Inflammatory macrophage treated with lipopolysaccharide for 1 hour (primary cell): ENCODE measurements at regions not wholly inside any gene's neighbourhood (a gene's known extent, or its start where the extent isn't known, plus 50 kb on each side); places are given as distances from the start of the nearest gene placed in this dataset.

Experiments used
- DNase-seq, 2 donors: peaks; one replicate each; pipeline ENCODE4 v3.0.0-alpha.2; 2020 to 2022

DNA sequence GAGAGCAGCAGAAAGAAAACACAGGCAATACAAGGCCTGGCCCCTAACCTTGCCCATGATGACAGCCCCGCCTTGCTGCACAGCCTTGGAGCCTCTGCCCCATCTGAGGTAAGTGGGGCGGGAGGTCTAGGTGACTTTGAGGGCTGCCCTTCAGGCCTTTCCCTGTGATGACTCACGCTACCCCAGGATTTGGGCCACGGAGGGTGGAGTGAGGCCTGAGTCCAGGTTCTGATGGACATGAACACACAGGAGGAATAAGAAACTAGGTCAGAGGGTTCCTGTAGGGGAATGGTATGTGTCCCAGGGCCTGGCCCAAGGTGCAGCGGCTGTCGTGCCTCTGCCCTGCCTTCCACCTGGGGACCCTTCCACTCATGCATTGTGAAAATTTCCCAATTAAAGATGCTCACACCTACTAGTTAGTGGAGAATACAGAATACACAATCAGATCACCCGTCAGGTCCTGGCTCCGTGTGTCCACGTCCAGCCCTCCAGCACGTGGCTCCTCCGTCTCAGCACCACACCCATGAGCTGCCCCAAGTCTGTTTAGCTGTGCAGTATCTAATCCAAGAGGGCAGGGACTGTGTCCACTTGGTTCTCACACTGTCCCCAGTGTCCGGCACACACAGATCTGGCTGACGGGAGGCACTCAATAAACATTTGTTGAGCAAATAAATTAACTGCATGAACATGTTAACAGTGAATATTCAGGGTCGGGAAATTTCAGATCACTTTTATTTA is 111.0 kb downstream of the CHST1 start:
- DNase-seq: no peak

DNA sequence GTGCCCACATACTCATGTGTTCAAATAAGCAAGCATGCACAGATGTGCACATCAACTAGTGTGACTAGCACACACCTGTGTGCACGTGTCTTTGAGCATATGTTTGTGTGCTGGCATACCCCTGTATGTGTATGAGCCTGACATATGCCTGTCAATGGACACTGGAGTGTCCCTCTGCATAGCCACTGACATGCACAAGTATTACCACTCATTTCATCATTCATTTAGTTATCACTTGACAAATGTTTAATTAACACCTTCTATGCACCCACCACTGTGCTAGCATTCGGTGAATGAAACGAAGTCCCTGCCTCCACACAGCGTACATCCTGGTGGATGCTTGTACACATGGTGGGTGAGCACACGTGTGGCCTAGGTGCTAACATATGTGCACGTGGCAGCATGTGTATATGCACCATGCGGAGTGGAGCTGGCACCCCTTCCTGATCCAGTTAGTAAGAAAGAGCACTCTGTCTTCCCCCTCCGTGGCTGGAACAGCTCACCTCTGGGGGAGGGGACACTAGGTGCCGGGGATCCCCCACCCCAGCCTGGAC is 112.0 kb downstream of the CHST1 start:
- no peak for DNase-seq

DNA sequence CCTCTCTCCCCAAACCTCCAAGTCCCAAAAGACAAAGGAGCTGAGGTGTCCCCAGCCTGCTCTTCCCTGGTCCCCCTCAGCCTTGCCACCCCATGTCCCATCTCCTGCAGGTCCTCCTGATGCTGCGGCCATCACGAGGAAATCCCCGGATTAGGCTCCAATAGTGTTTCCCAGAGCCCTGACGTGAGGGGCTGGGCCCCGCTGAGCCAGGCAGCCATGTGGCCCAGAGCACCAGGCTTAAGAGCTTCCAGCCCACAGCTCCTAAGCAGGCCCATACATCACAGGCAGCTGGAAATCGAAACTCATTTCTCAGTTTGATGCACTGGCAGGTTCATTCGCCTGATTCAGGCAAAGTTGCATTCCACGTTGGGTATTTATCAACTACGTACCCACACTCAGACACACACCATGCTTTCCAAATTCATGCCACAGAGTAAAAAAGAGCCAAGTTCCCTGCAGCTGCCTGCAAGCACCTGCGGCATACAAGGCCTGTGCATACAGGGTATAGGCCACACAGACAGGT is 114.2 kb downstream of the CHST1 start:
- no peak for DNase-seq

DNA sequence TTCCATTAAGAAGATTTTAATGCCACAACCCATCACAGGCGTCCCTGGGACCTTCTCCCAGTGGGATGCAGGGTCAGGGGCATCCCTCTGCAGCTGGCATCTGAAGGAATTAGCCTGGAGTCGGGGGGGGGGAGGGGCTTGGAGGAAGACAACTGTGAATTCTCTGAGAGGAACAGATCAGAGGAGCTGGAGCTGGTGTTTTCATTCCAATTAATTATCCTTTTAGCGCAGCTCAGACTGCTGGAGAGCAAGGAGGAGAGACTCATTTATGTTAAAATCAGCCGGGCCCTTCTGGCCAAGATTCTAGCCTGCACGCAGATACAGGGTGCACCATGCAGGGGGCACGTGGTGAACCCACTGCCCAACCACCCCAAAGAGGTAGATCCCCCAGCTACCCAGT is 116.2 kb downstream of the CHST1 start:
- no peak for DNase-seq

DNA sequence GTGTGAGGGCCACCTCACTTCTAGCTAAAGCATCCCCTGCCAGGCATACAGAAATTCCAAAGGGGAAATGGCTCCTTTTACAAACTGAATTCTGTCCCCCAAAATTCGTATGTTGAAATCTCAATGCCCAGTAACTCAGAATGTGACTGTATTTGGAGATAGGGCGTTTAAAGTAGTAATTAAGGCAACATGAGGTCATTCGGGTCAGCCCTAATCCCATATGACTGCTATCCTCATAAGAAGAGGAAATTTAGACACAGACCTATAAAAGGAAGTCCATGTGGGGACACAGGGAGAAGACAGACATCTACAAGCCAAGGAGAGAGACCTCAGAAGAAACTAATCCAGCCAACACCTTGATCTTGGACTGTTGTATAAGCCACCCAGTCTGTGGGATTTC is 119.1 kb downstream of the CHST1 start:
- DNase-seq: peak; percentile 27 to 66

DNA sequence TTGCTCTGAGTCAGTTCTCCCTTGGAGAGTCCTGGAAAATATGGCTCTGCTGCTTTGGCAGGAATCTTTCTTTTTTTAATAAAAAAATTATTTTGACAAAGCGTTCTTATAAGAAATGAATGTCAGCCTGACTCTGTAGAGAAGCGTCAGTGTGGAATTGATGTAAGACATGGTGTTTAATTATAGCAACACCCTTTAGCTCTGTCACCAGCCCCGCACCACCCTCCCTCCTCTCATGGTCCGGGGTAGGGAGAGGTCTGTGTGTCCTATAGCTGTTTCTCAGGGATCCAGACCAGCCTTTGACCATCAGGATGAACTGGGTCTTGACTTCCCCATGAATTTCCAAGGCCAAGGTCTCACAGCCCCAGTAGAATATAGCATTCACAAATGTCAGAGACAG is 120.6 kb downstream of the CHST1 start:
- no peak for DNase-seq

DNA sequence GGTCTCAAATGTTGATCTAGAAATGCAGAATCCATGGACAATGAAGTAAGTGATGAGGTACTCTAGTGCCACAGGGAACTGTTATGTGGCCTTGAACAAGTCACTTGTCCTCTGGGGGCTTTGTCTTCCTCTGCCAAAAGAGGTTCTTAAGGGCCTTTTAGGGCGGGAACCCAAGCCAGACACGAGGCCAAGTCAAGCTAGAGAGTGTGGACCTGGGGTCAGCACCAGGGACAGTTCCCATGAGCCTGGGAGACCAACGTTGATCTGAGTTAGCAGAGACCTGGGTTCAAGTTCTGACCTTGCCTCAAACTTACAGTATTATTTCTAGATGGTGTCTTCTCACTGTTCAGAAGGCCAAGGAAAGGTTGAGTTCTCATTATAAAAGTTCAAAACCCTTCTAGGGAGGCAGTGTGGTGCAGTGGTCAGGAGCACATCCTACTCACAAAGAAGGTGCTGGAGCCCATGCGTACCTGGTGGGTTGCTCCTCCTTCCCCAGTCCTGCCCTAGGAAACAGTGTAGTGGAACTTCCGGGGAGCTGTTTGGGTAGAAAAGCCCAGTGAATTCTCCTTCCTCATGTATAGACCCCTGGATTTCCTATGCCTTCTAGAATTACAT is 121.5 kb downstream of the CHST1 start:
- no peak for DNase-seq

DNA sequence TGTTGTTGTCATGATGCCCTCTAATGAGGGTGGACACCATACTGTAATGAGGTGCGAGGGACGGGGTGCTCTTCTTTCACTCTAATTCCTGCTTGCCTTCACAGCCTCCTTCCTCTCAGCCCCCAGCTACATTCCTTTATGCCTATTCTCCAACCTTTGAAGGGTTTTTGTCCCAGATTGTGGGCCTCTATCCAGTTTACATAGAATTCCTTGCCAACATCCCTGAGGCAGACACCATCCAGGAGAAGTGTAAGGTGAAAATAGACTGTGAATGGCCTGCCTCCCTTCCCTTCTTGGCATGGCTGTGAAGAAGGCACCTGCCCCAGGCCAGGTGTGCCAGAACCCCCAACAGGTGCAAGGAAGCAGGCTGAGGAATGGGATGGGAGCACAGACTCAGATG is 122.3 kb downstream of the CHST1 start:
- no peak for DNase-seq

DNA sequence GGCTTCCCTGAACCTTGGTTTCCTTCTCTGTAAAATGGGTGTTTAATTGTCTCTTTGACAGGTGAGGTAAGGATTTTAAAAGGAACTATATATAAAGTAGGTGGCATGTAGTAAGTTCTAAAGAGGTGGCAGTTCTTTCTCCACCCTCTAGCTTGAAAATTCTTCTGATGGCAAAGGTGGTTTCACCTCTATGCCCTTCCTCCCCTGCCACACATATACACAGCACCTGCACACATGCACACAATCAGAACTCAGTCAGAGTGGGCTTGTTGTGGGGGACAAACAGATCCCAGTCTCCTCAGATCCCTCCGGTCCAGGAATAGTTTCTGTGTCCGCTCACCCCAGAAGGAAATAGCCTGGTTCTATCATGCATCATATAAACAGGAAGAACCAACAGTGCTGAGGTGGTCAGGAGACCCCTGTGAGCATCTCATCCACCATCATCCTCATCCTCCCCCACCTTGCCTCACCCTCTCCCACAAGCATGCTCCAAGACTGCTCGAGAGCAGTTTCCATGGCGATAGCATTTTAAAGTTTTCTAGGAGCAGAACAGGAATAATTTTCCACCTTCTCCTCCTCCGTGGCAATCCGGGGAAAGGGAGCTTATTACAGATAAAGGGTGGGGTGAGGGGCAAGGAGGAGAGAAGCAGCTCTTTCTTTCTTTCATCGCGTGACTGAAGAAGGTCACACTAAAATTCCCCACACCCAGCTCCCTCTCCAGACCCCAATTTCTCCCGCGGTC is 123.6 kb downstream of the CHST1 start:
- DNase-seq: no peak

DNA sequence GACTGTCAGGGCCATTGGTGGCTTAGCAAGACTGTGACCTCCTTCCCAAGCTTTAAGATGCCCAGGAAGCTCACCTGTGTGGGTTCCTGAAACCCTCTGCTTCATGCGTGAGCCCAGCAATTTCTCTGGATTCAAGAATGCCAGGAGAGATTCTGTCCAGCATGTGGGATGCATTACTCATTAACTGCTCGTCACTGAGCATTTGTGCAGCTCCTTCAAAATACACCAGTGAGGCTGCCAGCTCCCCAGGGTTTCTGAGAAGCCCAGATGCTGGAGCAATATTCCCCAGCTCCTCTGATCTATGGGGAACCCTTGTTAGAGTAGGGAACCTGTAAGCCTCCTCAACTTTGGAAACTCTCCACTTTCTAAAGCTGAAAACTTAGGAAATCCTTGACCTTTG is 126.5 kb downstream of the CHST1 start:
- DNase-seq: no peak

DNA sequence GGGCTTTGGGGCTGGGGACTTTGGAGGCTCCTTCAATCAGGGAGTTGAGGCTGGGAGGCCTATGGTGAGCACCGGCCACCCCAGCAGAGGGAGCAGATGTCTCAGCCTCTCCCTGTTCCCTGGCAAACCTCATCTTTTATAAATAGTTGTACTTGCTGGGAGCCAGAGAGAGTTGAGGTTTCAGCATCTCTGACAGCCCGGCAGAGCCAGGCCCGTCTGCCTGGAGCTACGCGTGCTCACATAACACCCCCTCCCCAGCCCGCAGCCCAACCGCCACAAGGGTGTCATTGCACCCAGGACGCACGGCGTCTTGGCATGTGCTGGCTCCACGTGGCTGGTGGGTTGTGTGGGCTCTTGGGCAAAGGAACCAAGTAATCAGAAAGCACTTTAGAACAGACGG is 127.1 kb downstream of the CHST1 start:
- no peak for DNase-seq

DNA sequence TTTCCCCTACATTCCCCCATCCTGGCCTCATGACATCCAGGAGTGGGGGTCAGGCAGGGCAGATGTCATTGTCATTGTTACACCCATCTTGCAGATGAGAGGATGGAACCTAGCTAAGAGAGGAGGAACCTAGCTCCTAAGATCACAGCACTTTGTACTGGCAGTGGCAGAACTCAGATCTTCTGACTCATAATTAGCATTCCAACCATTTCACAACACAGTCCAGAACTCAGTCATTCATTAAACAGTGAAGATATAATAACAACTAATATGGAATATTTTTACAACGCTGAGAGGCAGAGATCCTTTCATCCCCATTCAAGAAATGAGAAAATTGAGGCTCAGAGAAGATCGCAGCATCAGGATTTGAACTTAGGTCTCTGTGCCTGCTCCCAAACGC is 127.8 kb downstream of the CHST1 start:
- DNase-seq: no peak

DNA sequence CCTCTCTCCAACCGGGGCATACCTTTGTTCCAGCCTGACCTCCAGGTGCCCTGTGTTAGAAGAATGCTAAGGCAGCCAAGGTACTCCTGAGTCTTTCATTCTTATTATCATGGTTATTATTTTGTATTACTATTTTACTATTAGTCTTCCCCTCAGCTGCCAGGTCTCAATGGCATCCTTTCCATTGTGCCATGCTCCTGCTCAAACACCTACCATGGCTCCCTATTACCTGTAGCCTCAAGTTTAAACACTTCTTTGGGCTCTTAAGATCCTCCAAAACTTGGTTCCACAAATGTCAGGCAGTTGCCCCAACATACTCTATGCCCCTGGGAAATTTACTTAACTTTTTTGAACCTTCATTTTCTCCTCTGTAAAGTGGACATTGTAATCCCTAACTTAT is 130.4 kb downstream of the CHST1 start:
- no peak for DNase-seq

DNA sequence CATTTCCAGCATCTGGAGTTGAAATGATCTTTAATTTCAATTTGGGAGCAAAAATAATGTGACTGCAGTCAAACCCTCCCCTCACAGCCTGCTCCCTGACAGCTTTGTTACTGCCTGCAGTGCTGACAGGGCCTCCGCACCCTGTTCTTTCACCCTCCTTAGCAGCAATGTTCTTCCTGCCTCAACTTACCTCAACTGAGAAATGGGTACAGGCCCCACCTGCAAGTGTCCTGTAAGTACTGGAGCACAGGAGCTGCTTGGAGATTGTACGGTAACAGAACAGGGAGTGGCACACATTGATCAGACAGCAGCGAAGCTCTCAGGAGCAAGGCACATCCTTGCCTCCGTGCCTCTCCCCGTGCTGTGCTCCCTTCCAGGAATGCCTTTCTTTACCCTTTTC is 131.3 kb downstream of the CHST1 start:
- DNase-seq: no peak

DNA sequence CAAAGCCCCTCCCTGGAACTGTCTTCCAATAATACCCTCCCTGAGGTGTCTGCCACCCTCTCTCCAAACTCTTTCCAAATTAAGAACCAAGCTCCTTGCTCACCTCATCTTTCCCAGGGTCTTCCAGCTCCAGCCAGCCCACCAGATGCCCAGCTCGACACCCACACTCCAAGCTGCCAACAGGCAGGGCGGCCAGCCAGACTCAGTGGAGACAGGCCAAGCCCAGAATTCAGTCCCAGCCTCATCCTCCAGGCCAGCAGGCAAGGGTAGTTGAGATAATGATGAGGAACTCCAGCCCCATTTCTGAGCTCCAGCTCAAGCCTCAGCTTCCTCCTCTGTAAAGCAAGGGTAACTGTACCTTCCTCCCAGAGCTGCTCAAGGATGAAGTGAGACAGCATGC is 132.9 kb downstream of the CHST1 start:
- DNase-seq: no peak

DNA sequence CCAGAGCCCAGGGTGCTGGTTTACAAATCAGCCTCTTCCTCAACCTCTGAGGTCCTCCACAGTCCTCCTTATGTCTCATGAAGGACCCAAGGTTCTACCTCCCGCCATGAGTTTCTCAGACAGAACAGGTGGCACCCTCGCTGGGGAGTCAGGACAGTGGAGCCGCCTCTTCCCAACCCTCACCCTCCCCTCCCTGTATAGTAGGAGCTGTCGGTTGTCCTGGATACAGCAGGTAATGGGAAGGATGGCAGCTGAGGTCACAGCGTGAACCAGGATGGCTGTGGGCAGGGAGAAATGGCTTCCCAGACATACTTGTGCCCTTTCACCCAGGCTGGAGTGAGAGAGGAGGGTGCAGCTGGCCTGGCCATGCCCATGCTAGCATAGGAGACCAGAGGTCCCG is 134.6 kb downstream of the CHST1 start:
- DNase-seq: no peak

DNA sequence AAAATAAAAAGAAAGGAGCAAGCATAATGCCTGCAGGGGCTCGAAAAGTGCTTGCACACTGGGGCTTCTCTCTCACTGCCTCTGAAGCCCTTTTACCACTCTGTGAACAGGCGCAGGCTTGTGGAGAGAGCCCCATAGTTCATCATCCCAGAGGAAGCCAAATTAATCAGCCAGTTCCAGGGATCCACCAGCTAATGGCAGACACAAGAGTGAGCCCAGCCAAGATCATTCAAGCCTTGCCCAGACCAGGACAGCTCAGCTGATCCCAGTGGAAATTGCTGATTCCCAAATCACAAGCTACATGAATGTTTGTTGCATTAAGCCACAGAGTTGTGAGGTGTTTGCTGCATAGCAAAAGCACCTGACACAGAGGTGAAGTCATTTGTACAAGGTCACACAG is 135.3 kb downstream of the CHST1 start:
- DNase-seq: no peak

DNA sequence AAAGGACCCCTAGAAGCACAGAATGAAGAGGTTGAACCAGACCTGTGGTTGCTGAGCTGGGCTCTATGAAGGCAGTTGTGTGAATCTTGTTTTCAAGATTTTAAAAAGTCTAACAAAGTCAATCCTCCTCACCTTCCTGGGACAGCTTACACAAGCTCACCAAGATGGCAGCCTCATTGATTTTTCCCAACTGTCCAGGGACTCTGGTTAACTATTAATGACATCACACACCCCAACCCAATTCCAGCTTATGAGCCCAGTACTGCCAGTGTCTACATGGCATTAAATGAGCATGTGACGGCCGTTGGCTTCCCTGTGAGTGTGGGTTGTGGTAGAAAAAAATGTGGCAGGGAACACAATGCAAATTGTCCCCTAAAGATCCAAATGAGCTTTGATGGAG is 137.0 kb downstream of the CHST1 start:
- DNase-seq: no peak

DNA sequence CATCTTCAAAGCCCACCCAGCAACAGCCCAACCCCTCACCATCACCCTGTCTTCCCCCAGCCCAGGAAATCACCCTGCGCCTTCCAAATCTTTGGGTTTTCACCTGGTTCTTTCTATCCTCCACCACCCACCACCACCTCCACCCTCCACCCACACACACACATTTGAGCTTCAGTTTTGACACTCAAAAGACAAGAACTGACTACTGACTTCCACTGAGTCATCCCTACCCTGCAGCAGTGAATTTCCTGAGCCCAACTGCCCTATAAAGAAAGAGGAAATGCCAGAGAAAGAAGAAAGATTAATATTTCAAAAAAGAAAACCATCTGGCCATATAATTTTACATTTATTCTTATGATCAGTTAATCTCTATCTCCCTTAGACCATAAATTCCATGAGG is 137.5 kb downstream of the CHST1 start:
- DNase-seq: peak; percentile 50 to 64

DNA sequence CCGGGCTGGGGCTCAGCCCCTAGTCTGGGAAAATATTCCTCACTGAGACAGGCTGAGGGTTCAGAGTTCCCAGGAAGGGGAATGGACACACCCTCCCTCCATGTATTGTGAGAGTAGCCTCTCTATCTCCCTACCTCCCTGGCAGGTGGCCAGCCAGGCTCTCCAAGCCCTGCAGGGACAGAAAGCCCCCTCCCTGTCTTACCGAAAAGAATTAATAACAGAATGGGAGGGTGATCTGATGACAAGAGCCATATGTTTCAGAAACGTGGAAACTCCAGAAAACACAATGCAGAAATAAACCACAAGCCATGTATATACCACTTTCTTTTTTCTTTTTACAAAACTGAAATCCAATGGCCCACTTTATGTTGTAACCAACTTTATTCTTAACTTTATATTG is 140.0 kb downstream of the CHST1 start:
- peak; percentile 48 to 56 for DNase-seq

DNA sequence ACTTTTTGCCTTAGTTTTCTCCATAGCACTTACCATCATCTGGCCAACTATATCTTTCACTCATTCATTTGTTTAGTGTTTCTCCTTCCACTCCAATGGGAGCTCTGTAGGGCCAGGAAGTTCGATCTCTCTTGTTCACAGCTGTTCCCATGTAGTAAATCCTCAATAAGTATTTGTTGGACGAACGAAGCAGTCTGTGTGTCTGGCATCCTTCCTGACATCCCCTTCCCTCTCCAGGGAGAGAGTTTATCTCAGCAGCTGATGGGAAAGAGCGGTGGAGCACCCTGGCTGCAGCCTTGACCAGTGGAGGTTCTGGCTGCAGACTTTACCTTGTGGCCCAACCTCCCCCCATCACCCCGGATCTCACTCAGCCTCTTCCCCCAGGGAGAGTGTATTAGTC is 141.7 kb downstream of the CHST1 start:
- DNase-seq: no peak

DNA sequence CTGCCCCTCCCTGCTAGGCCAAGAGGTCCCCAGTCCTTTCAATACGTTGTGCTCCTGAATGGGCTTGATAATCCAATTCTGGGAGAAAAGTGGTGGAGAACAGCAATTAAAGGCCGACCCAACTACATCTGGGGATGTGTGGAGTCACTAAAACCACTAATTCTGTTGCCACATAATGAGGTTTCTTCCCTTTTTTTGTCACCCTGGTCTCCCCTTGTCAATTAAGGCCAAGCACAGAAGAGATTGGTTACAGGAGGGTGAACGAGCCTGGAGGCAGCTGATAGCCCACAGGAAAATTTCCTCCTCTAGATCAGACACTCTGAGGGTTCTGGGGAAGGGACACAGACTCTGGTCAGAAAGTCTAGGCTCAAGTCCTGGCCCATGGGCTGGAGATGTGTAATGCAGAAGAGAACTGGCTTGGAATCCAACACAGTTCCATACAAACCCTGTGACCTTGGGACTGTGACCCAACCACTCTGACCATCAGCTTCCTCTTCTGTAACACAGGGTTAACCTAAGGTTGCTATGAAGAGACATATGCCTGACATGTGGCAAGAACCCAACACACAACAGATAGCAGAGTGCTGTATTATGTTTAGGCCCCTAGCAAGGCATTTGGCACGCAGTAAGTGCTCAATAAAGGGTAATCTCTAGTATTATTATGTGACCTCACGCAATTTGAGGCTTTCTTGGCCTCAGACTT is 146.4 kb downstream of the CHST1 start:
- DNase-seq: peak; percentile 50 to 77
